BJ (cell line): ENCODE measurements at regions not wholly inside any gene's neighbourhood (a gene's known extent, or its start where the extent isn't known, plus 50 kb on each side); places are given as distances from the start of the nearest gene placed in this dataset.

ENCODE experiments used
- CTCF ChIA-PET: fragments of 350-600 bp; formaldehyde crosslinking; extraction: SDS; loops from one replicate; lab custom pipeline; 2021; ENCODE audit warnings: antibody characterized with exemption, inconsistent platforms; lab: Yijun Ruan, JAX
- POLR2A ChIA-PET: fragments of 300-600 bp; sonication (Branson Sonifier 250); formaldehyde crosslinking; extraction: SDS; loops from one replicate; lab custom pipeline; 2021; ENCODE audit warnings: antibody characterized with exemption; lab: Charles Lee
- DNase-seq: peaks from one replicate; pipeline ENCODE4 v3.0.0-alpha.2; 2011; ENCODE audit warnings: low read depth
- H3K27me3 ChIP-seq: 2 replicates; pipeline ENCODE4 v1.6.0; 2011; ENCODE audit warnings: low read length; ENCODE audit not compliant: control insufficient read depth, insufficient read depth
- H3K36me3 ChIP-seq: 2 replicates; pipeline ENCODE4 v1.5.1; 2011; ENCODE audit warnings: low read length; ENCODE audit not compliant: control insufficient read depth, insufficient read depth
- H3K4me3 ChIP-seq: 2 replicates; pipeline ENCODE4 v1.5.1; 2011; ENCODE audit warnings: low read depth, mild to moderate bottlenecking, control low read depth, low read length
- CTCF ChIP-seq: IDR thresholded peaks from 2 replicates; pipeline ENCODE4 v1.5.1; 2011; ENCODE audit warnings: low read depth, mild to moderate bottlenecking, control low read depth, inconsistent platforms, low read length, moderate library complexity; ENCODE audit not compliant: insufficient read depth

- no peak overlapping the region for H3K4me3 ChIP-seq
- ChIA-PET POLR2A (no interaction called here), CTCF (no interaction called here)
- no peaks in the 10 kb centered on the region for H3K27me3 ChIP-seq
- DNase-seq: no peak
- no peaks in the 10 kb centered on the region for H3K36me3 ChIP-seq
- no peak for TF ChIP-seq CTCF
Observed at GRCh38 chr21:18869104-18869503, 465.5 kb upstream of the TMPRSS15 start.

GRCh38 chr21:18877917-18878316 is 474.3 kb upstream of the TMPRSS15 start:
- ChIA-PET CTCF (no interaction called here), POLR2A (no interaction called here)
- TF ChIP-seq CTCF: no peak
- no peak overlapping the region for H3K4me3 ChIP-seq
- no peaks in the 10 kb centered on the region for H3K27me3 ChIP-seq
- DNase-seq: no peak
- no peaks in the 10 kb centered on the region for H3K36me3 ChIP-seq

- no peak overlapping the region for H3K4me3 ChIP-seq
- ChIA-PET CTCF (no interaction called here), POLR2A (no interaction called here)
- TF ChIP-seq CTCF: no peak
- no peak for DNase-seq
- H3K36me3 ChIP-seq: no peaks in the 10 kb centered on the region
- H3K27me3 ChIP-seq: no peaks in the 10 kb centered on the region
Observed at GRCh38 chr21:18887922-18888602, 484.5 kb upstream of the TMPRSS15 start.

- POLR2A ChIA-PET: no interaction called here
- CTCF ChIA-PET: no interaction called here
- H3K4me3 ChIP-seq: no peak overlapping the region
- TF ChIP-seq CTCF: no peak
- H3K36me3 ChIP-seq: no peaks in the 10 kb centered on the region
- no peak for DNase-seq
- H3K27me3 ChIP-seq: no peaks in the 10 kb centered on the region
Observed at GRCh38 chr21:18893406-18893805, 489.8 kb upstream of the TMPRSS15 start.

- POLR2A ChIA-PET: no interaction called here
- Histone ChIP-seq H3K4me3 (no peak overlapping the region), H3K27me3 (no peaks in the 10 kb centered on the region), H3K36me3 (no peaks in the 10 kb centered on the region)
- CTCF ChIA-PET: no interaction called here
- no peak for TF ChIP-seq CTCF
- no peak for DNase-seq
Observed at GRCh38 chr21:18894387-18894786, 490.8 kb upstream of the TMPRSS15 start.
